Umbilical cord (tissue), 1 donor: ENCODE measurements at regions not wholly inside any gene's neighbourhood (a gene's known extent, or its start where the extent isn't known, plus 50 kb on each side); places are given as distances from the start of the nearest gene placed in this dataset.

Experiments used
- DNase-seq: peaks from one replicate; pipeline ENCODE4 v3.0.0-alpha.2; 2015; ENCODE audit warnings: low spot score

GRCh38 chr11:134562941-134563471, 151.0 kb upstream of the B3GAT1 start:
- DNase-seq, result no peak

GRCh38 chr11:134562196-134562595, 150.2 kb upstream of the B3GAT1 start:
- DNase-seq, result peak; percentile 67

GRCh38 chr11:134561331-134561720, 149.3 kb upstream of the B3GAT1 start:
- DNase-seq, result no peak

- DNase-seq, result peak; percentile 23
Measured at GRCh38 chr11:134560566-134561330, 148.7 kb upstream of the B3GAT1 start.

GRCh38 chr11:134560066-134560465, 148.0 kb upstream of the B3GAT1 start:
- DNase-seq, result no peak

GRCh38 chr11:134559602-134559962, 147.5 kb upstream of the B3GAT1 start:
- DNase-seq, result peak; percentile 66

- no peak for DNase-seq
Measured at GRCh38 chr11:134558916-134559601, 147.0 kb upstream of the B3GAT1 start.

GRCh38 chr11:134558258-134558835, 146.3 kb upstream of the B3GAT1 start:
- no peak for DNase-seq

GRCh38 chr11:134557571-134558257, 145.7 kb upstream of the B3GAT1 start:
- DNase-seq, result no peak

- no peak for DNase-seq
Measured at GRCh38 chr11:134556186-134556585, 144.1 kb upstream of the B3GAT1 start.

- no peak for DNase-seq
Measured at GRCh38 chr11:134555510-134555909, 143.5 kb upstream of the B3GAT1 start.

- no peak for DNase-seq
Measured at GRCh38 chr11:134554861-134555260, 142.8 kb upstream of the B3GAT1 start.

- DNase-seq, result no peak
Measured at GRCh38 chr11:134554106-134554505, 142.1 kb upstream of the B3GAT1 start.

GRCh38 chr11:134552749-134553148, 140.7 kb upstream of the B3GAT1 start:
- DNase-seq, result no peak

GRCh38 chr11:134545521-134545920, 133.5 kb upstream of the B3GAT1 start:
- no peak for DNase-seq

GRCh38 chr11:134544095-134544815, 132.2 kb upstream of the B3GAT1 start:
- no peak for DNase-seq

- no peak for DNase-seq
Measured at GRCh38 chr11:134543645-134544044, 131.6 kb upstream of the B3GAT1 start.

- peak; percentile 35 for DNase-seq
Measured at GRCh38 chr11:134543241-134543640, 131.2 kb upstream of the B3GAT1 start.

GRCh38 chr11:134542401-134543165, 130.5 kb upstream of the B3GAT1 start:
- DNase-seq, result peak; percentile 15

- DNase-seq, result no peak
Measured at GRCh38 chr11:134541951-134542350, 129.9 kb upstream of the B3GAT1 start.

- no peak for DNase-seq
Measured at GRCh38 chr11:134541355-134541754, 129.3 kb upstream of the B3GAT1 start.
